Embryonic facial prominence (tissue), 1 donor: ENCODE measurements at regions not wholly inside any gene's neighbourhood (a gene's known extent, or its start where the extent isn't known, plus 50 kb on each side); places are given as distances from the start of the nearest gene placed in this dataset.
"Not testable (repeated sequence)": the region's sequence is repeated elsewhere in the genome, so short reads cannot be mapped to it uniquely, and the experiment has no call there.

Source experiments
- DNase-seq: peaks from one replicate; pipeline ENCODE4 v3.0.0-alpha.2; 2016; ENCODE audit errors: extremely low spot score

- no peak for DNase-seq
Measured at GRCh38 chr2:186181625-186182024, 304.4 kb upstream of the ZC3H15 start.

- DNase-seq, result not testable (repeated sequence)
Measured at GRCh38 chr2:186182366-186182765, 303.7 kb upstream of the ZC3H15 start.

GRCh38 chr2:186183406-186183805, 302.7 kb upstream of the ZC3H15 start:
- DNase-seq, result no peak

GRCh38 chr2:186187854-186188253, 298.2 kb upstream of the ZC3H15 start:
- DNase-seq, result no peak

- no peak for DNase-seq
Measured at GRCh38 chr2:186189816-186190215, 296.2 kb upstream of the ZC3H15 start.

- DNase-seq, result no peak
Measured at GRCh38 chr2:186195696-186196095, 290.4 kb upstream of the ZC3H15 start.

- no peak for DNase-seq
Measured at GRCh38 chr2:186197955-186198354, 288.1 kb upstream of the ZC3H15 start.

- DNase-seq, result no peak
Measured at GRCh38 chr2:186199029-186199428, 287.0 kb upstream of the ZC3H15 start.

- no peak for DNase-seq
Measured at GRCh38 chr2:186201371-186201770, 284.7 kb upstream of the ZC3H15 start.

- no peak for DNase-seq
Measured at GRCh38 chr2:186205254-186205911, 280.7 kb upstream of the ZC3H15 start.

- DNase-seq, result no peak
Measured at GRCh38 chr2:186209532-186209931, 276.5 kb upstream of the ZC3H15 start.

GRCh38 chr2:186220409-186220808, 265.7 kb upstream of the ZC3H15 start:
- no peak for DNase-seq

GRCh38 chr2:186229265-186229664, 256.8 kb upstream of the ZC3H15 start:
- DNase-seq, result no peak

- no peak for DNase-seq
Measured at GRCh38 chr2:186241874-186242273, 244.2 kb upstream of the ZC3H15 start.

GRCh38 chr2:186254759-186255158, 231.3 kb upstream of the ZC3H15 start:
- DNase-seq, result no peak

- no peak for DNase-seq
Measured at GRCh38 chr2:186255823-186256222, 230.2 kb upstream of the ZC3H15 start.

GRCh38 chr2:186256540-186256939, 229.5 kb upstream of the ZC3H15 start:
- peak; percentile 55 for DNase-seq

- no peak for DNase-seq
Measured at GRCh38 chr2:186263673-186264250, 222.3 kb upstream of the ZC3H15 start.

GRCh38 chr2:186269536-186269935, 216.5 kb upstream of the ZC3H15 start:
- DNase-seq, result no peak

- no peak for DNase-seq
Measured at GRCh38 chr2:186273953-186274352, 212.1 kb upstream of the ZC3H15 start.

GRCh38 chr2:186274936-186275575, 211.0 kb upstream of the ZC3H15 start:
- no peak for DNase-seq

GRCh38 chr2:186276909-186277308, 209.2 kb upstream of the ZC3H15 start:
- no peak for DNase-seq

GRCh38 chr2:186281726-186282125, 204.3 kb upstream of the ZC3H15 start:
- DNase-seq, result no peak
